ENCODE measurements at regions not wholly inside any gene's neighbourhood (a gene's known extent, or its start where the extent isn't known, plus 50 kb on each side); places are given as distances from the start of the nearest gene placed in this dataset.

DNA sequence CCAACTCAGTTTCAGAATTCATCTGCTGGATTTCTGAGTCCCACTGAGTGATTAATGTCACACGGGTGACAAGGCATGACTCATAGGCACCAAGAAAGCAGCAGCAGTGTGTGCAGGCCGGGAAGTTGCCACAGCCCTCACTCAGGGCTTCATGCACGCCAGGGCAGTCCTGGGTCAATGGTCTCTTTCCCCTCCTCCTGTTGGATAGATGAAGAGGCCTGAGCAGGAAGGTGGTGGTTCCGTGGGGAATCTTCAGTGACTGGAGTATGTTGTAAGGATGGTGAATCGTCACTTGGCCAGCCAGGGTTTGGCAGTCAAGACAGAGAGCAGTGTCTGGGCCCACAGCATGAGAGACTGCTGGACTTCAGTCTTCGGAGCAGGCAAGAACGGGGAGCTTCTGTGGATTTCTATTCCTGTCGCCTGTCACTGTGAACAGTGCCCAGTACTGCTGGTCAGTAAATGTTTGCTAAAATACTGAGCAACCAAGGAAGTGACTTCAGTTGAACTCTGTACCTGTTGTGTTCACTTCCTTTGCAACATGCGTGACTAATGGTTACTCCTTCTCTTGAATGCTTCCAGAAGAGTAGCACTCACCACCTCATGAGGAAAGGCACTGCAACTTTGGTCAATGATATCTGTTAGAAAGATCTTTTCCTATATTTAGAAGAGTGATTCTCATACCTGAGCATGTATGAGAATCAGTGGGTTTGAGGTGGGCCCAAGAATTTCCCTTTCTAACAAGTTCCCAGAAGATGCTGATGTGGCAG lies 62.0 kb upstream of the CD93 start:
- DNase-seq (ENCODE audit: low read depth): no peak
- TF ChIP-seq, protein P1, sequence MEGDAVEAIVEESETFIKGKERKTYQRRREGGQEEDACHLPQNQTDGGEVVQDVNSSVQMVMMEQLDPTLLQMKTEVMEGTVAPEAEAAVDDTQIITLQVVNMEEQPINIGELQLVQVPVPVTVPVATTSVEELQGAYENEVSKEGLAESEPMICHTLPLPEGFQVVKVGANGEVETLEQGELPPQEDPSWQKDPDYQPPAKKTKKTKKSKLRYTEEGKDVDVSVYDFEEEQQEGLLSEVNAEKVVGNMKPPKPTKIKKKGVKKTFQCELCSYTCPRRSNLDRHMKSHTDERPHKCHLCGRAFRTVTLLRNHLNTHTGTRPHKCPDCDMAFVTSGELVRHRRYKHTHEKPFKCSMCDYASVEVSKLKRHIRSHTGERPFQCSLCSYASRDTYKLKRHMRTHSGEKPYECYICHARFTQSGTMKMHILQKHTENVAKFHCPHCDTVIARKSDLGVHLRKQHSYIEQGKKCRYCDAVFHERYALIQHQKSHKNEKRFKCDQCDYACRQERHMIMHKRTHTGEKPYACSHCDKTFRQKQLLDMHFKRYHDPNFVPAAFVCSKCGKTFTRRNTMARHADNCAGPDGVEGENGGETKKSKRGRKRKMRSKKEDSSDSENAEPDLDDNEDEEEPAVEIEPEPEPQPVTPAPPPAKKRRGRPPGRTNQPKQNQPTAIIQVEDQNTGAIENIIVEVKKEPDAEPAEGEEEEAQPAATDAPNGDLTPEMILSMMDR (IDR thresholded peaks at IDR 0.05; ENCODE audit: control insufficient read depth, extremely low read depth, insufficient read depth): no peak
- H3K4me3 ChIP-seq (ENCODE audit: low read depth, low read length): no peak overlapping the region

DNA sequence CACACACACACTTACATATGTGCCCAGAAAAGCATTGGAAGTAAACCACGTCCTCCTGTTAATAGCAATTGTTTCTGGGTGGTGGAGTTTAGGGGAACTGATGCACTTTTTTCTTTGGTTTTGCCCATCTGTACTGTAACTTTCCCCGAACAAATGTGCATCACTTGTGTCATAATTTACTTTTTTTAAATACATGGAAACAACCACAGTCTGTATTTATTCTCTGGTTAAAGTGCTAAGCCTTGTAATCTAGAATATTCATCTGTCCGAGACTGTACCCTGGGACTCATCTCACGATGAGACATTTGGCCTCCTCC lies 61.5 kb upstream of the CD93 start:
- TF ChIP-seq, protein P1 (IDR thresholded peaks at IDR 0.05; ENCODE audit: control insufficient read depth, extremely low read depth, insufficient read depth): no peak

DNA sequence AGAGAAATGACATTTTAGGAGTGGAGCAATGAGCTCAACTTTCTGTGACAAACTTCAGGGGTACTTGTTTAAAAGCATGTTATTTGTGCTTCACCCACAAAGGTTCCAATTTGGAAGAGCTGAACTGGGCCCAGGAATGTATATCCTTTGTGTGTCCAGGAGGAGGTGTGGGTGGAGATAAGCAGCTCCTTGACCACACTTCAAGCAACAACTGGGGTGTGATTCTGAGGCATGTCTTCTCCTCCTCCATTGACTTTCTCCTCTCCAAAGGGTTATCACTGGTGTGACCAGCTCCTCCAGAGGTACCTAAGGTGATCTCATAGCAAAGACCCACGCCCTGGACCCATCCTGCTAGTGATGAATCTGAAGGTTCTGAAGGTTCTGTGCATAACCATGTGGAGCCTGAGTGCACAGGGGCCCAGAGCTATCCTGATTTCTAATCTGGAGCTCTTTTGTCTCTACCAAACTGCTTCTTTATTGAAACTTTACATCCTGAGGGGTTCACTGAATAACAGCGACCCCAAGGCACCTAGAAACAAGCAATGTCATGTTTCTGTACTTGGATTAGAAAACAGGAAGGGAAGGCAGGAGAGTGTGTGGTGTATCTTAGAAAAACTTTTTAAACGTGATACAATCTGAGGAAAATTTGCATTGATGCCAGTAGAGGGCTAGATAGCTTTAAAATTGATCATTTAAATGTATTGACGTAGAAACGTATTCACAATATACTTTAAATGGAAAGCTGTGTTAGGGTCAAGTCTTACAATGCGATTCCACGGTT lies 60.9 kb upstream of the CD93 start:
- DNase-seq (ENCODE audit: low read depth): no peak
- no peak overlapping the region for H3K4me3 ChIP-seq (ENCODE audit: low read depth, low read length)
- TF ChIP-seq, protein P1 (IDR thresholded peaks at IDR 0.05; ENCODE audit: control insufficient read depth, extremely low read depth, insufficient read depth): no peak

More for the DNA sequence above, 61.5 kb upstream of the CD93 start:
- no peak for DNase-seq (ENCODE audit: low read depth)
- no peak overlapping the region for H3K4me3 ChIP-seq (ENCODE audit: low read depth, low read length)

DNA sequence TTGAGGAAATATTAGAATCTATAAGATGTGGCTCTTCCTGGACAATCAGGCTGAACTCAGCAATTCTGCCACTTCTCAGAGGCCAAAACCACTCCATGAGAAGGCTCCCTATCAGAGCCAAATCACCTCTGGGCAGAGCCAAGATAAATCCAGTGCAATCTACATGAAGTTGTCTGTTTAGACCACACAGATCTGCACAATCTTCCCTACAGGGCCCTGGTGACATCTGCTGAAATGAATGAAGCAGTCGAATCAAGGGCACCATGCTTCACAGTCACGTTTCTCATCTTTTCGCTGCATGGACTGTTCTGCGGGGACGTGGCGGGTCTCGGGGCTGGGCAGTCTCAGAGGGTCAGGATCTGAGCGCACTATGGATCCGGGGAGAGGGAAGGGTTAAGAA lies 60.1 kb upstream of the CD93 start:
- no peak overlapping the region for H3K4me3 ChIP-seq (ENCODE audit: low read depth, low read length)
- no peak for DNase-seq (ENCODE audit: low read depth)
- TF ChIP-seq, protein P1 (IDR thresholded peaks at IDR 0.05; ENCODE audit: control insufficient read depth, extremely low read depth, insufficient read depth): no peak

DNA sequence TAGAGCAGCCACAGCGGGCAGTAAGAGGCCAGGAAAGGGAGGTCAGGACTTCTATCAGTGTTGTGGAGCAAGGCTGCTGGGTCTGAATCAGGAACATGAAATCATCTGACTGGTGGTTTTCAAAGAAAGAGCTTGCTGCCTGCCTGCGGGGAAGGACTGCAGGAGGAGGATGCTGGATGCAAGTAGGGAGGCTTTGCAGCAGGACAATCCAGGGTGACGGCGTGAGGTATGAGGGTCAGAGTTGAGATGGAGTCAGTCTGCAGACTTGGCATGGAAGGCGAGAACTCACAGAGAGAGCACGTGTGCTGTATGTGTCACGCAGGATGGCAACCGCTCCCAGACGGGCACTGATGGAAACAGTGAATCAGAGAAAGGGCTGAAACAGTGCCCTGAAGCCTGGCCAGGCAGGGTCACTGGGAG lies 59.2 kb upstream of the CD93 start:
- no peak overlapping the region for H3K4me3 ChIP-seq (ENCODE audit: low read depth, low read length)
- TF ChIP-seq, protein P1 (IDR thresholded peaks at IDR 0.05; ENCODE audit: control insufficient read depth, extremely low read depth, insufficient read depth): no peak
- DNase-seq (ENCODE audit: low read depth): no peak

DNA sequence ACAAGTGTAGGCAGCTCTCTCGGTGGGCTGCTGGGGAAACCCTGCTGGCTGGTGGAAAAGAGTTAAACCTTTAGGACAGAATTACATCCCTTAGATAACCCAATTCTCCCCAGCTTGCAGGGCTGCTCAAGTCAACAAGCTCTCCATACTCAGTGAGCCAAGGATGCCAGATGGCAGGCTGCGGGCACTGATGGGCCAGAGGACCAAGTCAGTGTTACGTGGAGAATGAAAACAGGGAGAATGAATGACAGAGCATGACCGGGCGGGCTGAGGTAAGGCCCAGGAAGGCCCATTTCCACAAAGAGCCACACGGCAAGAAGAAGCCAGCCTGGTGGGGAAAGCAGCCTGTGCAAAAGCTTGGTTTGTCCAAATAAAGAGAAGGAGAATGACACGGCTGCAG lies 58.7 kb upstream of the CD93 start:
- no peak overlapping the region for H3K4me3 ChIP-seq (ENCODE audit: low read depth, low read length)
- TF ChIP-seq, protein P1 (IDR thresholded peaks at IDR 0.05; ENCODE audit: control insufficient read depth, extremely low read depth, insufficient read depth): no peak
- DNase-seq (ENCODE audit: low read depth): no peak

Data from LNCaP clone FGC (cell line).